ENCODE measurements at regions not wholly inside any gene's neighbourhood (a gene's known extent, or its start where the extent isn't known, plus 50 kb on each side); places are given as distances from the start of the nearest gene placed in this dataset.

GRCh38 chr17:77352441-77352840 is 211.7 kb downstream of the SEC14L1 start:
- TF ChIP-seq EP300 (IDR thresholded peaks at IDR 0.05) (no peak), CTCF (IDR thresholded peaks at IDR 0.05) (no peak)

Measured in stomach (tissue), 4 donors.